SK-N-SH treated with all-trans-retinoic acid at 6 μM for 48 hours (cell line): ENCODE measurements at regions not wholly inside any gene's neighbourhood (a gene's known extent, or its start where the extent isn't known, plus 50 kb on each side); places are given as distances from the start of the nearest gene placed in this dataset.

Source experiments
- ARNTL ChIP-seq: fragments of 450-650 bp; formaldehyde crosslinking; IDR thresholded peaks from 2 replicates; pipeline ENCODE4 v1.5.0; 2020; ENCODE audit warnings: low read depth, mild to moderate bottlenecking, moderate library complexity, borderline replicate concordance
- ZFP30 ChIP-seq: fragments of 450-650 bp; formaldehyde crosslinking; IDR thresholded peaks from 2 replicates; pipeline ENCODE4 v1.5.0; 2022; ENCODE audit warnings: mild to moderate bottlenecking, moderate library complexity
- ZNF70 ChIP-seq: fragments of 450-650 bp; formaldehyde crosslinking; IDR thresholded peaks from 2 replicates; pipeline ENCODE4 v1.5.0; 2020; ENCODE audit warnings: mild to moderate bottlenecking, moderate library complexity
- TF ChIP-seq, protein P1 (sequence below): fragments of 250-450 bp; sonication (Bioruptor Pico); IDR thresholded peaks from 2 replicates; pipeline ENCODE4 v1.8.0; 2020; ENCODE audit warnings: mild to moderate bottlenecking, moderate library complexity, borderline replicate concordance

DNA sequence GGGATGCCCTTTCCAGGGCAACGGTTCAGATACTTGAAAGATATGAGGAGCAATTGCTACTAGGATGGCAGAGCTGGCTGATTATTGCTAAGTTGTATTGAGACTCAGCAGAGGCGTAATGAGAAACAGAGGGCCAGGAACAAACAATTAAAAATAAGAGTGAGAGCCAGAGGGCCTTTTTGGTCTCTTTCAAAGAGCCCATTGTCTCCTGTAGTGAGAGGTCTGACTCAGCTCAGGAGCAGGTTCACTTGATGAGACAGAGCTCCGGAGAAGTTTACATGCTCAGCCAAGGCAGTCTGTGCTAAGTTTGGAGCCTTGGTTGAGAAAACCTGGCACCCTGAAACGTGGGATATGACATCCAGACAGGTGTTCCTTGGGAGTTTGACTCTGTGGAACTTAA, 303.9 kb upstream of the DLGAP1 start:
- TF ChIP-seq ARNTL (CRISPR knock-in tag) (no peak), ZNF70 (CRISPR knock-in tag) (no peak), ZFP30 (no peak)
- TF ChIP-seq, protein P1, sequence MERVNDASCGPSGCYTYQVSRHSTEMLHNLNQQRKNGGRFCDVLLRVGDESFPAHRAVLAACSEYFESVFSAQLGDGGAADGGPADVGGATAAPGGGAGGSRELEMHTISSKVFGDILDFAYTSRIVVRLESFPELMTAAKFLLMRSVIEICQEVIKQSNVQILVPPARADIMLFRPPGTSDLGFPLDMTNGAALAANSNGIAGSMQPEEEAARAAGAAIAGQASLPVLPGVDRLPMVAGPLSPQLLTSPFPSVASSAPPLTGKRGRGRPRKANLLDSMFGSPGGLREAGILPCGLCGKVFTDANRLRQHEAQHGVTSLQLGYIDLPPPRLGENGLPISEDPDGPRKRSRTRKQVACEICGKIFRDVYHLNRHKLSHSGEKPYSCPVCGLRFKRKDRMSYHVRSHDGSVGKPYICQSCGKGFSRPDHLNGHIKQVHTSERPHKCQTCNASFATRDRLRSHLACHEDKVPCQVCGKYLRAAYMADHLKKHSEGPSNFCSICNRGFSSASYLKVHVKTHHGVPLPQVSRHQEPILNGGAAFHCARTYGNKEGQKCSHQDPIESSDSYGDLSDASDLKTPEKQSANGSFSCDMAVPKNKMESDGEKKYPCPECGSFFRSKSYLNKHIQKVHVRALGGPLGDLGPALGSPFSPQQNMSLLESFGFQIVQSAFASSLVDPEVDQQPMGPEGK (CRISPR knock-in tag): no peak
